Osteocyte (in vitro differentiated cells): ENCODE measurements at regions not wholly inside any gene's neighbourhood (a gene's known extent, or its start where the extent isn't known, plus 50 kb on each side); places are given as distances from the start of the nearest gene placed in this dataset.

Source experiments
- DNase-seq: peaks from one replicate; pipeline ENCODE4 v3.0.0; 2021; ENCODE audit warnings: mixed read lengths; ENCODE audit not compliant: unreplicated experiment; ENCODE audit errors: extremely low spot score
- H3K27ac Mint-ChIP-seq: one replicate; pipeline ENCODE4 v1.8.0; 2021; ENCODE audit warnings: mild to moderate bottlenecking, mixed read lengths; ENCODE audit not compliant: unreplicated experiment
- H3K27me3 Mint-ChIP-seq: one replicate; pipeline ENCODE4 v1.8.0; 2021; ENCODE audit warnings: mixed read lengths; ENCODE audit not compliant: unreplicated experiment
- H3K36me3 Mint-ChIP-seq: one replicate; pipeline ENCODE4 v1.8.0; 2021; ENCODE audit warnings: mixed read lengths; ENCODE audit not compliant: unreplicated experiment
- H3K4me1 Mint-ChIP-seq: one replicate; pipeline ENCODE4 v1.8.0; 2021; ENCODE audit warnings: mixed read lengths; ENCODE audit not compliant: unreplicated experiment
- H3K4me3 Mint-ChIP-seq: one replicate; pipeline ENCODE4 v1.8.0; 2021; ENCODE audit warnings: mild to moderate bottlenecking, moderate library complexity, mixed read lengths; ENCODE audit not compliant: unreplicated experiment
- H3K9me3 Mint-ChIP-seq: one replicate; pipeline ENCODE4 v1.8.0; 2021; ENCODE audit warnings: mixed read lengths; ENCODE audit not compliant: unreplicated experiment
- TF ChIP-seq, protein P1 (sequence below): fragments of 200-600 bp; sonication (generic); IDR thresholded peaks from 2 replicates; pipeline ENCODE4 v1.5.0; 2021; ENCODE audit warnings: antibody characterized with exemption, mild to moderate bottlenecking, moderate library complexity

DNA sequence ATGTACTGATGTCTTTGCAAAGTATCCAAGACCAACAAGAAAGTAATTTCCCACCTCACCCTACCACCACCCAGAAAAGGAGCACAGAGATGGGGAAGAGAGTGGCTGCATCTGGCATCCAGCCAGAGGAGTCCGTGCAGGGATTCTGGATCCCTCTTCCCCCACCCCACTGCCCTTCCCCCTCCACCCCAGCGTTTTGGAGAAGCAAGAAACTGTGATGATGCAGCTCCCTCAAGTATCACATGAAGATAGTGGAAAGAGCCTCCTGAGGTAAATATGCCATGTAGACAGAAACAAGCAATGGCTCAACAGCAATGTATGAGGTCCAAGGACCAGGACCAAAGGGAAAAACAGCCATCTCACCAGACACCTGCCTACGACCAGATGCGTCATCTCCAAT is 153.8 kb downstream of the DEPDC1B start:
- no peak for DNase-seq
- no peaks in the 10 kb centered on the region for H3K27me3 Mint-ChIP-seq
- H3K4me3 Mint-ChIP-seq: no peak overlapping the region
- H3K36me3 Mint-ChIP-seq: peaks cover 1% of the 10 kb centered on the region
- peaks cover 20% of the 10 kb centered on the region for H3K4me1 Mint-ChIP-seq
- H3K27ac Mint-ChIP-seq: no peak overlapping the region
- TF ChIP-seq, protein P1, sequence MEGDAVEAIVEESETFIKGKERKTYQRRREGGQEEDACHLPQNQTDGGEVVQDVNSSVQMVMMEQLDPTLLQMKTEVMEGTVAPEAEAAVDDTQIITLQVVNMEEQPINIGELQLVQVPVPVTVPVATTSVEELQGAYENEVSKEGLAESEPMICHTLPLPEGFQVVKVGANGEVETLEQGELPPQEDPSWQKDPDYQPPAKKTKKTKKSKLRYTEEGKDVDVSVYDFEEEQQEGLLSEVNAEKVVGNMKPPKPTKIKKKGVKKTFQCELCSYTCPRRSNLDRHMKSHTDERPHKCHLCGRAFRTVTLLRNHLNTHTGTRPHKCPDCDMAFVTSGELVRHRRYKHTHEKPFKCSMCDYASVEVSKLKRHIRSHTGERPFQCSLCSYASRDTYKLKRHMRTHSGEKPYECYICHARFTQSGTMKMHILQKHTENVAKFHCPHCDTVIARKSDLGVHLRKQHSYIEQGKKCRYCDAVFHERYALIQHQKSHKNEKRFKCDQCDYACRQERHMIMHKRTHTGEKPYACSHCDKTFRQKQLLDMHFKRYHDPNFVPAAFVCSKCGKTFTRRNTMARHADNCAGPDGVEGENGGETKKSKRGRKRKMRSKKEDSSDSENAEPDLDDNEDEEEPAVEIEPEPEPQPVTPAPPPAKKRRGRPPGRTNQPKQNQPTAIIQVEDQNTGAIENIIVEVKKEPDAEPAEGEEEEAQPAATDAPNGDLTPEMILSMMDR: no peak
- H3K9me3 Mint-ChIP-seq: no peaks in the 10 kb centered on the region

DNA sequence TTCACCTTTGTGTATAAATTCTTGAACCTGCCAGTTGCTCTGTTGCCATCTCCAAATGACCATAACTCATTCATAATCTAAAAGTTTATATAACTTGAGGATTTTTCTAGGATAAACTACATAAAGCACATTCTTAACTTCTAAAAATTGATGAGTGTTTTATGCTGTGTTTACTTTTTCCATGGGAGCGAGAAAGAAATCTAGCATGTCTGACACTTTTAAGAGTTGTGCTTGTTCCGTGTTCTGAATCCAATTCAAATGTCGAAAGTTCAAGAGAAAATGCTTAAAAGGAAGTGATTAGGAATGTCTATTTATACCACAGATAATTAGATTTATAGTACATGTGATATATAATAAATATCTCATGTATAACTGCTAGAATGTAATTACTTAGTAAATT is 154.4 kb downstream of the DEPDC1B start:
- Mint-ChIP-seq H3K27me3 (peaks cover 2% of the 10 kb centered on the region), H3K36me3 (peaks cover 1% of the 10 kb centered on the region), H3K4me3 (no peak overlapping the region), H3K4me1 (peaks cover 24% of the 10 kb centered on the region), H3K27ac (no peak overlapping the region), H3K9me3 (no peaks in the 10 kb centered on the region)
- no peak for DNase-seq
- TF ChIP-seq, protein P1: no peak

DNA sequence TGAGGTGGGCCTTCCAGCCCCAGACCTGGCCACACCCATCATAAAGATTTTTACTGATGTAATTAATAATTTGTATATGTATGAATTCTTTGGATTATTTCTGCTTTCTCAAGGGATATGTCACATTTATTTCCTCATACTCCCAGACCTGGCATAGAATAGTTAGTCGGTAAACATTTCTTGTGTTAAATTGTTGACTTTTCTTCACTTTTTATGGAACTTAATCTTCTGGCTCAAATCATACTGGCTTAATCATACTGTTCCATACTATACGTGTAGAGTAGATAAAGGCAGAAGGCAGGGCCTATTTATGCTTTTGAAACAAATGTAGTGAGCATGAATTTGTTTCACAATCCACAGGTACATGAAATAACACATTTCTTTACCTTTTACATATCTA is 155.8 kb downstream of the DEPDC1B start:
- Mint-ChIP-seq H3K36me3 (peaks cover 1% of the 10 kb centered on the region), H3K4me3 (no peak overlapping the region), H3K9me3 (no peaks in the 10 kb centered on the region), H3K27ac (no peak overlapping the region), H3K4me1 (peaks cover 32% of the 10 kb centered on the region), H3K27me3 (peaks cover 2% of the 10 kb centered on the region)
- TF ChIP-seq, protein P1: no peak
- no peak for DNase-seq

DNA sequence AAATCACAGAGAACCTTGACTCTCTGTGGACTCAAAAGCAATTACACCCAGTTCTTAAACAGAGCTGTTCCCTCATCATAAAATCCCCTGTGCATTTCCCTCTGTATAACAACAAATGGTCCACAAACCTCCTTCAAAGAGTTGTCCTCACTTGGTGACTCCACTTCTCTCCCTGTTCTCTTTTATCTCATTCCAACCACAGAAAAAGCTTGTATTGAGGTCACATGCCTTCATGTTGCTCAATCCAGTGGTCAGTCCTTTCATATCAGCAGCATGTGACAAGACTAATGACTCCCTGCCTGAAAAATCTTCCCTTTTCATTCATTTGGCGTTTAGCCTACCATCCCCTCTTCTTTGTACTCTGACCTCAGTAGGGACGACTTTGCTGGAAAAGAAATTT is 158.0 kb downstream of the DEPDC1B start:
- H3K4me1 Mint-ChIP-seq: peaks cover 34% of the 10 kb centered on the region
- H3K36me3 Mint-ChIP-seq: peaks cover 1% of the 10 kb centered on the region
- no peak overlapping the region for H3K4me3 Mint-ChIP-seq
- no peaks in the 10 kb centered on the region for H3K9me3 Mint-ChIP-seq
- TF ChIP-seq, protein P1: no peak
- peak overlapping the region; percentile 92 for H3K27ac Mint-ChIP-seq
- DNase-seq: no peak
- H3K27me3 Mint-ChIP-seq: peaks cover 7% of the 10 kb centered on the region

DNA sequence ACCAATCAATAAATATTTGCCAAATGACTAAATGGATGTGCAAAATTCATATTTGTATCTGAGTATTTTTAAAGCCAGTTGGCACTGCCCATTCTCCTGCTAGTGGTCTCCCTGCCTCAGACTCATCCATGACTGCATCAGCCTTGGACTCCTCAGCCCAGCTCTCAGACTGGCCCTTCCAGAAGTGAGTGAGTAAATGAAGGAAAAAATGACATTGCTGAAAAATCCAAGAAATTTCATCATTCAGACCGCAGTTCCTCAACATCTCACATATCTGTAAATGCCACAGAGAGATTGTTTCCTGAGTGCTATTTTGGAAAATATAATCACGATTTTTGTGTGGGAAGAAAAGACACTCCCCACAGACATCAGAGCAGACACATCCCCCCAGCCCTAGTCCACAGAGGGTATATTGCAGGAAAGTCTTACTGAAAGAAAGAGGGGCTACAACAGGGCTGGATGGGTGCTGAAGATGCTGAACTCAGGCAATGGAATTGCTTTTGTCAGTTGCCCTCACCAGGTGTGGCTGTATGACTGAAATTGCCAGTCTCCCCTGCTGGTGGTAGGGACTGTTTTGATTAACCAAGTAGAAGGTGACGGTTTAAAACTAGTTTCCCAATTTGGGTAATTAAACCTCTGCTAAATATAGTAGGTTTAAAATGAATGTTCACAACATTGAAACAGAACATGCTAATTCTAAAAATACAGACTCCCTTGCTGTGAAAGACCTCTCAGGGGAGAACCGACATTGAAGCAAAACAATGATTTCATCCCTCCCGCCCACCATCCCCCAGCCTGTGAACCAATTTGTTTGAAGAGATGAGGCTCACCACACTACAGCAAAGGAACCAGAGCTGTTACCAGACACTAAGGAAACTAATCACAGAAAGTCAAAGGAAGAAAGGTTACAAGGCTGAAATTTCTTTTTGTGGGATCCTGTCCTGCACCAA is 158.8 kb downstream of the DEPDC1B start:
- TF ChIP-seq, protein P1: no peak
- peaks cover 7% of the 10 kb centered on the region for H3K27me3 Mint-ChIP-seq
- no peak for DNase-seq
- H3K4me1 Mint-ChIP-seq: peaks cover 34% of the 10 kb centered on the region
- H3K9me3 Mint-ChIP-seq: no peaks in the 10 kb centered on the region
- no peak overlapping the region for H3K4me3 Mint-ChIP-seq
- H3K27ac Mint-ChIP-seq: peak overlapping the region; percentile 92
- peaks cover 1% of the 10 kb centered on the region for H3K36me3 Mint-ChIP-seq
